Adrenal gland (tissue), 5 donors: ENCODE measurements at regions not wholly inside any gene's neighbourhood (a gene's known extent, or its start where the extent isn't known, plus 50 kb on each side); places are given as distances from the start of the nearest gene placed in this dataset.

Source experiments
- CTCF ChIP-seq, 6 experiments: fragments of 450-650 bp in 4 of 6; fragments of 200-600 bp in 2 of 6; sonication (generic) in 1 of 6; IDR thresholded peaks; 1 replicate in 5 of 6; 2 replicates in 1 of 6; pipeline versions ENCODE4 v1.5.1 to v1.8.0; 2016 to 2021; ENCODE audit warnings: antibody characterized with exemption in 6 of 6, mild to moderate bottlenecking in 2 of 6, moderate library complexity in 1 of 6
- POLR2A ChIP-seq, 2 donors: fragments of 450-650 bp; IDR thresholded peaks; one replicate each; pipeline ENCODE4 v1.6.1; 2017; ENCODE audit warnings: antibody characterized with exemption in 2 of 2, mild to moderate bottlenecking in 2 of 2, moderate library complexity in 1 of 2
- donor health status: DM: no; HTN: no; CAD: no.

GRCh38 chr2:114203679-114204078 is 238.8 kb upstream of the DPP10 start:
- TF ChIP-seq CTCF (IDR thresholded peaks at IDR 0.05) (no peak), POLR2A (IDR thresholded peaks at IDR 0.05) (no peak)
